Astrocyte (in vitro differentiated cells and primary cell): ENCODE measurements at regions not wholly inside any gene's neighbourhood (a gene's known extent, or its start where the extent isn't known, plus 50 kb on each side); places are given as distances from the start of the nearest gene placed in this dataset.

Experiments
- DNase-seq: peaks from one replicate; pipeline ENCODE4 v3.0.0-alpha.2; 2010; ENCODE audit warnings: low read depth
- FAIRE-seq: peaks from 2 replicates; lab custom pipeline; 2011; peaks lifted over from hg19 to GRCh38; lab: Jason Lieb, UNC
- H2AFZ ChIP-seq: 2 replicates; pipeline ENCODE4 v1.6.0; 2012; ENCODE audit warnings: low read depth, low read length, inconsistent platforms
- H3K27ac ChIP-seq: 2 replicates; pipeline ENCODE4 v1.5.1; 2011; ENCODE audit warnings: low read depth, low read length, inconsistent platforms
- H3K27me3 ChIP-seq: 2 replicates; pipeline ENCODE4 v1.6.0; 2011; ENCODE audit warnings: low read length, inconsistent platforms; ENCODE audit not compliant: insufficient read depth
- H3K36me3 ChIP-seq: 2 replicates; pipeline ENCODE4 v1.5.1; 2011; ENCODE audit warnings: low read length, inconsistent platforms; ENCODE audit not compliant: insufficient read depth
- H3K4me1 ChIP-seq: 2 replicates; pipeline ENCODE4 v1.5.1; 2011; ENCODE audit warnings: low read length, inconsistent platforms; ENCODE audit not compliant: insufficient read depth
- H3K4me2 ChIP-seq: 2 replicates; pipeline ENCODE4 v1.6.0; 2012; ENCODE audit warnings: low read length, inconsistent platforms
- H3K4me3 ChIP-seq: 2 replicates; pipeline ENCODE4 v1.5.1; 2011; ENCODE audit warnings: low read depth, mild to moderate bottlenecking, low read length, inconsistent platforms; ENCODE audit not compliant: insufficient read depth
- H3K79me2 ChIP-seq: 2 replicates; pipeline ENCODE4 v1.6.0; 2012; ENCODE audit warnings: mild to moderate bottlenecking, low read length, inconsistent platforms; ENCODE audit not compliant: insufficient read depth
- H3K9ac ChIP-seq: 2 replicates; pipeline ENCODE4 v1.6.0; 2012; ENCODE audit warnings: mild to moderate bottlenecking, low read length, inconsistent platforms
- H3K9me3 ChIP-seq: 2 replicates; pipeline ENCODE4 v1.5.1; 2012; ENCODE audit warnings: low read depth, mild to moderate bottlenecking, low read length, inconsistent platforms; ENCODE audit not compliant: insufficient read depth
- H4K20me1 ChIP-seq: 2 replicates; pipeline ENCODE4 v1.6.0; 2012; ENCODE audit warnings: low read length, inconsistent platforms; ENCODE audit not compliant: insufficient read depth
- H3K27ac Mint-ChIP-seq: one replicate; pipeline ENCODE4 v1.8.0; 2021; ENCODE audit warnings: mild to moderate bottlenecking, mixed read lengths; ENCODE audit not compliant: unreplicated experiment
- H3K27me3 Mint-ChIP-seq: one replicate; pipeline ENCODE4 v1.8.0; 2021; ENCODE audit warnings: low read depth, mixed read lengths; ENCODE audit not compliant: unreplicated experiment
- H3K36me3 Mint-ChIP-seq: one replicate; pipeline ENCODE4 v1.8.0; 2021; ENCODE audit warnings: low read depth, mixed read lengths; ENCODE audit not compliant: unreplicated experiment
- H3K4me1 Mint-ChIP-seq: one replicate; pipeline ENCODE4 v1.8.0; 2021; ENCODE audit warnings: low read depth, mixed read lengths; ENCODE audit not compliant: unreplicated experiment
- H3K4me3 Mint-ChIP-seq: one replicate; pipeline ENCODE4 v1.8.0; 2021; ENCODE audit warnings: mild to moderate bottlenecking, moderate library complexity, mixed read lengths; ENCODE audit not compliant: unreplicated experiment
- H3K9me3 Mint-ChIP-seq: one replicate; pipeline ENCODE4 v1.8.0; 2021; ENCODE audit warnings: mild to moderate bottlenecking, mixed read lengths; ENCODE audit not compliant: unreplicated experiment
- CTCF ChIP-seq: IDR thresholded peaks from 2 replicates; pipeline ENCODE4 v1.5.1; 2011; ENCODE audit warnings: low read depth, mild to moderate bottlenecking, inconsistent platforms, low read length, moderate library complexity; ENCODE audit not compliant: insufficient read depth
- EZH2 ChIP-seq: IDR thresholded peaks from 2 replicates; pipeline ENCODE4 v1.6.1; 2012; ENCODE audit warnings: mild to moderate bottlenecking, low read length, inconsistent platforms; ENCODE audit not compliant: insufficient read depth

GRCh38 chr5:102139029-102139428, 157.1 kb downstream of the SLCO4C1 start:
- Mint-ChIP-seq H3K9me3 (no peaks in the 10 kb centered on the region), H3K27ac (no peak overlapping the region), H3K27me3 (no peaks in the 10 kb centered on the region), H3K4me1 (peaks cover 14% of the 10 kb centered on the region), H3K36me3 (no peaks in the 10 kb centered on the region), H3K4me3 (no peak overlapping the region)
- Histone ChIP-seq H4K20me1 (no peaks in the 10 kb centered on the region), H3K9ac (no peak overlapping the region), H3K4me3 (no peak overlapping the region), H3K4me2 (no peak overlapping the region), H3K27ac (no peak overlapping the region), H3K36me3 (no peaks in the 10 kb centered on the region), H3K4me1 (no peaks in the 10 kb centered on the region), H3K79me2 (no peaks in the 10 kb centered on the region), H3K9me3 (no peaks in the 10 kb centered on the region), H2AFZ (no peak overlapping the region), H3K27me3 (no peaks in the 10 kb centered on the region)
- TF ChIP-seq EZH2 (no peak), CTCF (no peak)
- FAIRE-seq (no peak), DNase-seq (no peak)

- Histone ChIP-seq H3K4me1 (no peaks in the 10 kb centered on the region), H4K20me1 (no peaks in the 10 kb centered on the region), H3K27ac (no peak overlapping the region), H3K27me3 (no peaks in the 10 kb centered on the region), H2AFZ (no peak overlapping the region), H3K36me3 (no peaks in the 10 kb centered on the region), H3K4me2 (no peak overlapping the region), H3K9ac (no peak overlapping the region), H3K79me2 (no peaks in the 10 kb centered on the region), H3K4me3 (no peak overlapping the region), H3K9me3 (no peaks in the 10 kb centered on the region)
- TF ChIP-seq CTCF (no peak), EZH2 (no peak)
- DNase-seq (no peak), FAIRE-seq (no peak)
- no peak overlapping the region for H3K27ac Mint-ChIP-seq
- H3K27me3 Mint-ChIP-seq = no peaks in the 10 kb centered on the region
- H3K9me3 Mint-ChIP-seq = no peaks in the 10 kb centered on the region
- peaks cover 14% of the 10 kb centered on the region for H3K4me1 Mint-ChIP-seq
- no peaks in the 10 kb centered on the region for H3K36me3 Mint-ChIP-seq
- no peak overlapping the region for H3K4me3 Mint-ChIP-seq
Observed at GRCh38 chr5:102138243-102138653, 157.8 kb downstream of the SLCO4C1 start.

GRCh38 chr5:102130890-102131289, 165.2 kb downstream of the SLCO4C1 start:
- Histone ChIP-seq H3K79me2 (no peaks in the 10 kb centered on the region), H3K36me3 (no peaks in the 10 kb centered on the region), H3K4me3 (no peak overlapping the region), H4K20me1 (no peaks in the 10 kb centered on the region), H3K9ac (no peak overlapping the region), H2AFZ (no peak overlapping the region), H3K9me3 (peaks cover 4% of the 10 kb centered on the region), H3K27ac (no peak overlapping the region), H3K4me1 (no peaks in the 10 kb centered on the region), H3K27me3 (no peaks in the 10 kb centered on the region), H3K4me2 (no peak overlapping the region)
- Mint-ChIP-seq H3K9me3 (peaks cover 2% of the 10 kb centered on the region), H3K27ac (no peak overlapping the region), H3K4me3 (no peak overlapping the region), H3K36me3 (no peaks in the 10 kb centered on the region), H3K27me3 (no peaks in the 10 kb centered on the region), H3K4me1 (no peaks in the 10 kb centered on the region)
- no peak for TF ChIP-seq EZH2
- FAIRE-seq (no peak), DNase-seq (no peak)
